ENCODE measurements at regions not wholly inside any gene's neighbourhood (a gene's known extent, or its start where the extent isn't known, plus 50 kb on each side); places are given as distances from the start of the nearest gene placed in this dataset.

GRCh38 chr4:60002603-60003337 lies 1197.4 kb upstream of the ADGRL3 start:
- TF ChIP-seq SIN3A (IDR thresholded peaks at IDR 0.05; ENCODE audit: low read depth, low read length) (no peak), BRCA1 (IDR thresholded peaks at IDR 0.05; ENCODE audit: low read depth, low read length) (no peak), CREB1 (IDR thresholded peaks at IDR 0.05; ENCODE audit: low read depth) (no peak), KDM1A (IDR thresholded peaks at IDR 0.05; ENCODE audit: borderline replicate concordance) (no peak), SMC3 (IDR thresholded peaks at IDR 0.05; ENCODE audit: borderline replicate concordance, low read length) (no peak), EED (IDR thresholded peaks at IDR 0.05; ENCODE audit: low read depth) (no peak), CTCF (IDR thresholded peaks at IDR 0.05 in 2 of 3, conservative IDR thresholded peaks at IDR 0.05 in 1 of 3; ENCODE audit: control insufficient read depth in 2 of 3, extremely low read depth in 1 of 3, insufficient read depth in 1 of 3, low read depth in 3 of 3, low read length in 3 of 3) (no peak), HSF1 (IDR thresholded peaks at IDR 0.05; ENCODE audit: low read depth, low read length) (no peak), POU2F2 (IDR thresholded peaks at IDR 0.05; ENCODE audit: borderline replicate concordance, low read depth, low read length) (no peak)

All from GM12878 (cell line).